DND-41 (cell line): ENCODE measurements at regions not wholly inside any gene's neighbourhood (a gene's known extent, or its start where the extent isn't known, plus 50 kb on each side); places are given as distances from the start of the nearest gene placed in this dataset.

ENCODE experiments used
- ATAC-seq: fragments of 200-7000 bp; cut with Tn5 transposase; 3 replicates; pipeline ENCODE4 v1.9.1; 2021; ENCODE audit warnings: low read depth; ENCODE audit not compliant: insufficient read depth
- DNase-seq: peaks from one replicate; pipeline ENCODE4 v3.0.0-alpha.2; 2020
- H2AFZ ChIP-seq: 2 replicates; pipeline ENCODE4 v1.6.0; 2012; ENCODE audit warnings: low read depth, low read length
- H3K27ac ChIP-seq: 2 replicates; pipeline ENCODE4 v1.5.1; 2012; ENCODE audit warnings: low read length, inconsistent platforms
- H3K27me3 ChIP-seq: fragments of 200-600 bp; sonication (generic); 2 replicates; pipeline ENCODE4 v1.6.0; 2012; ENCODE audit warnings: low read length, mild to moderate bottlenecking, inconsistent platforms; ENCODE audit not compliant: insufficient read depth, poor library complexity
- H3K36me3 ChIP-seq: 2 replicates; pipeline ENCODE4 v1.5.1; 2012; ENCODE audit warnings: low read length, inconsistent platforms; ENCODE audit not compliant: insufficient read depth
- H3K4me1 ChIP-seq: 2 replicates; pipeline ENCODE4 v1.5.1; 2012; ENCODE audit warnings: mild to moderate bottlenecking, low read length; ENCODE audit not compliant: insufficient read depth
- H3K4me2 ChIP-seq: 2 replicates; pipeline ENCODE4 v1.6.0; 2012; ENCODE audit warnings: mild to moderate bottlenecking, moderate library complexity, low read length, inconsistent platforms; ENCODE audit not compliant: insufficient read depth
- H3K4me3 ChIP-seq, 2 experiments: fragments of 200-600 bp in 1 of 2; shearing (Covaris generic) in 1 of 2; 2 replicates each; pipeline ENCODE4 v1.5.1; 2012 to 2016; ENCODE audit warnings: inconsistent platforms in 2 of 2, low read length in 2 of 2, mild to moderate bottlenecking in 2 of 2, low read depth in 1 of 2, moderate library complexity in 1 of 2
- H3K79me2 ChIP-seq: 2 replicates; pipeline ENCODE4 v1.6.0; 2012; ENCODE audit warnings: low read length, inconsistent platforms; ENCODE audit not compliant: insufficient read depth
- H3K9ac ChIP-seq: 2 replicates; pipeline ENCODE4 v1.6.0; 2012; ENCODE audit warnings: low read depth, mild to moderate bottlenecking, inconsistent platforms, low read length, moderate library complexity
- H3K9me3 ChIP-seq: 2 replicates; pipeline ENCODE4 v1.5.1; 2012; ENCODE audit warnings: low read length, moderate library complexity, mild to moderate bottlenecking, inconsistent platforms; ENCODE audit not compliant: insufficient read depth, severe bottlenecking
- H4K20me1 ChIP-seq: 2 replicates; pipeline ENCODE4 v1.6.0; 2012; ENCODE audit warnings: low read length; ENCODE audit not compliant: insufficient read depth
- CTCF ChIP-seq: IDR thresholded peaks from 2 replicates; pipeline ENCODE4 v1.5.1; 2012; ENCODE audit warnings: borderline replicate concordance, low read length, moderate library complexity, mild to moderate bottlenecking; ENCODE audit not compliant: poor library complexity, severe bottlenecking; ENCODE audit errors: extremely low read depth
- EZH2 ChIP-seq: IDR thresholded peaks from 3 replicates; pipeline ENCODE4 v1.6.1; 2012; ENCODE audit warnings: borderline replicate concordance, low read depth, mild to moderate bottlenecking, moderate library complexity, low read length, inconsistent platforms; ENCODE audit not compliant: severe bottlenecking

GRCh38 chr3:72022027-72022426 is 237.1 kb upstream of the PROK2 start:
- Histone ChIP-seq H4K20me1 (no peaks in the 10 kb centered on the region), H2AFZ (no peak overlapping the region), H3K9me3 (no peaks in the 10 kb centered on the region), H3K79me2 (no peaks in the 10 kb centered on the region), H3K27ac (no peak overlapping the region), H3K4me2 (no peak overlapping the region), H3K27me3 (no peaks in the 10 kb centered on the region), H3K9ac (no peak overlapping the region), H3K4me1 (no peaks in the 10 kb centered on the region), H3K4me3 (no peak overlapping the region), H3K36me3 (no peaks in the 10 kb centered on the region)
- DNase-seq (no peak), ATAC-seq (no peak)
- TF ChIP-seq EZH2 (no peak), CTCF (no peak)

GRCh38 chr3:72021531-72021930 is 236.6 kb upstream of the PROK2 start:
- no peak for DNase-seq
- Histone ChIP-seq H3K9ac (no peak overlapping the region), H3K4me3 (no peak overlapping the region), H3K27me3 (no peaks in the 10 kb centered on the region), H4K20me1 (no peaks in the 10 kb centered on the region), H3K9me3 (no peaks in the 10 kb centered on the region), H2AFZ (no peak overlapping the region), H3K79me2 (no peaks in the 10 kb centered on the region), H3K4me1 (no peaks in the 10 kb centered on the region), H3K36me3 (no peaks in the 10 kb centered on the region), H3K4me2 (no peak overlapping the region), H3K27ac (no peak overlapping the region)
- TF ChIP-seq EZH2: no peak
- no peak for TF ChIP-seq CTCF
- ATAC-seq: no peak

GRCh38 chr3:72018343-72018984 is 233.5 kb upstream of the PROK2 start:
- no peaks in the 10 kb centered on the region for H3K9me3 ChIP-seq
- DNase-seq: no peak
- no peak for TF ChIP-seq EZH2
- no peak for TF ChIP-seq CTCF

More at GRCh38 chr3:72018343-72018984, 233.5 kb upstream of the PROK2 start:
- H4K20me1 ChIP-seq: no peaks in the 10 kb centered on the region
- no peaks in the 10 kb centered on the region for H3K36me3 ChIP-seq
- H3K27me3 ChIP-seq: no peaks in the 10 kb centered on the region
- H3K79me2 ChIP-seq: no peaks in the 10 kb centered on the region
- H3K9ac ChIP-seq: no peak overlapping the region
- H3K27ac ChIP-seq: no peak overlapping the region
- H3K4me3 ChIP-seq: no peak overlapping the region
- H3K4me2 ChIP-seq: no peak overlapping the region
- H2AFZ ChIP-seq: no peak overlapping the region
- no peak for ATAC-seq
- H3K4me1 ChIP-seq: no peaks in the 10 kb centered on the region
